Tibial nerve (tissue), 4 donors: ENCODE measurements at regions not wholly inside any gene's neighbourhood (a gene's known extent, or its start where the extent isn't known, plus 50 kb on each side); places are given as distances from the start of the nearest gene placed in this dataset.

ENCODE experiments used
- DNase-seq, 2 donors: peaks; one replicate each; pipeline ENCODE4 v3.0.0-alpha.2; 2019; ENCODE audit warnings: low spot score in 2 of 2
- H3K27ac ChIP-seq, 4 donors: fragments of 200-600 bp; sonication (generic) in 3 of 4; one replicate each; pipeline ENCODE4 v1.5.1; 2017 to 2019; ENCODE audit warnings: mild to moderate bottlenecking in 1 of 4
- H3K27me3 ChIP-seq, 2 donors: fragments of 200-600 bp; sonication (generic) in 1 of 2; one replicate each; pipeline versions ENCODE4 v1.5.1 to v1.6.0; 2017 to 2019
- H3K36me3 ChIP-seq, 3 donors: fragments of 200-600 bp; sonication (generic); one replicate each; pipeline ENCODE4 v1.5.1; 2018 to 2019
- H3K4me1 ChIP-seq, 4 donors: fragments of 200-600 bp; sonication (generic) in 3 of 4; one replicate each; pipeline ENCODE4 v1.5.1; 2017 to 2019
- H3K4me3 ChIP-seq, 4 donors: fragments of 200-600 bp; sonication (generic) in 3 of 4; one replicate each; pipeline ENCODE4 v1.5.1; 2017 to 2019; ENCODE audit warnings: mild to moderate bottlenecking in 1 of 4, moderate library complexity in 1 of 4
- H3K9me3 ChIP-seq, 4 donors: fragments of 200-600 bp; sonication (generic) in 3 of 4; one replicate each; pipeline ENCODE4 v1.5.1; 2017 to 2019
- EP300 ChIP-seq, 2 donors: sonication (generic); formaldehyde crosslinking; IDR thresholded peaks; one replicate each; pipeline ENCODE4 v1.6.1; 2017; ENCODE audit warnings: antibody characterized with exemption in 2 of 2, mild to moderate bottlenecking in 1 of 2
- POLR2A ChIP-seq, 2 donors: fragments of 450-650 bp; IDR thresholded peaks; one replicate each; pipeline ENCODE4 v1.6.1; 2017; ENCODE audit warnings: antibody characterized with exemption in 2 of 2, mild to moderate bottlenecking in 2 of 2, moderate library complexity in 2 of 2
- WGBS, 2 donors: methylation state at CpG; one replicate each; pipeline ENCODE4 v1.1.5; 2018; 5-methylcytosine and 5-hydroxymethylcytosine counted together
- TF ChIP-seq, protein P1 (sequence below), 5 experiments: fragments of 200-600 bp in 3 of 5; fragments of 450-650 bp in 2 of 5; sonication (generic) in 3 of 5; IDR thresholded peaks; one replicate each; pipeline ENCODE4 v1.5.1; 2016 to 2019; ENCODE audit warnings: antibody characterized with exemption in 5 of 5, mild to moderate bottlenecking in 3 of 5, moderate library complexity in 2 of 5

DNA sequence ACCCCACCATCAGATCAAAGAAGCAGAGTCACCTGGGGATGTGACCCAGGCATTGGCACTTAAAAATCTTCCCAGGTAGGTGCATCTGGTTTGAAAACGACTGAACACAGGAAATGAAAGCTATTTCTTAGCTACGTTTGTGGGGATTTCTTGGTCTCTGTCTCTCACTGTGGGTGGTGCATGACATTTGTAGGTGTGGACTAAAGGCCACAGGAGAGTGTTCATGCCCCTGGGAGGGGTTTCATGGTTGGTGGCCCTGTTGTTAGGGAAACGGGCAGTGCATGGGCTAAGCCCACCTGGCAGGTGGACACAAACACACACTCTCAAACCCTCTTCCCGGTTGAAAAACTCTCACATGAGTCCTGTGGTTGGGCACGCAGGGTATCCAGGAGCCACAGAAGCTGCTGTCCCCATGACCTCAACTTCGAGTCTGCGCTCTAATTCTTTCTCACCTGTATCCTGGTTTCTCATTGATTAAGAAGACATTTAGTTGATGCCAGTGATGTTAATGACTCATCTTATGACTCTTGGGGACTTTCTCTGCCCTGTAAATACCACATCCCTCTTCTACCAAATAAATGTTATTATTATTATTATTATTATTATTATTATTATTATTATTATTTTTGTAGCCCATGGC lies 119.4 kb downstream of the MRPS6 start:
- TF ChIP-seq POLR2A (IDR thresholded peaks at IDR 0.05) (no peak), EP300 (IDR thresholded peaks at IDR 0.05) (no peak)
- TF ChIP-seq, protein P1, sequence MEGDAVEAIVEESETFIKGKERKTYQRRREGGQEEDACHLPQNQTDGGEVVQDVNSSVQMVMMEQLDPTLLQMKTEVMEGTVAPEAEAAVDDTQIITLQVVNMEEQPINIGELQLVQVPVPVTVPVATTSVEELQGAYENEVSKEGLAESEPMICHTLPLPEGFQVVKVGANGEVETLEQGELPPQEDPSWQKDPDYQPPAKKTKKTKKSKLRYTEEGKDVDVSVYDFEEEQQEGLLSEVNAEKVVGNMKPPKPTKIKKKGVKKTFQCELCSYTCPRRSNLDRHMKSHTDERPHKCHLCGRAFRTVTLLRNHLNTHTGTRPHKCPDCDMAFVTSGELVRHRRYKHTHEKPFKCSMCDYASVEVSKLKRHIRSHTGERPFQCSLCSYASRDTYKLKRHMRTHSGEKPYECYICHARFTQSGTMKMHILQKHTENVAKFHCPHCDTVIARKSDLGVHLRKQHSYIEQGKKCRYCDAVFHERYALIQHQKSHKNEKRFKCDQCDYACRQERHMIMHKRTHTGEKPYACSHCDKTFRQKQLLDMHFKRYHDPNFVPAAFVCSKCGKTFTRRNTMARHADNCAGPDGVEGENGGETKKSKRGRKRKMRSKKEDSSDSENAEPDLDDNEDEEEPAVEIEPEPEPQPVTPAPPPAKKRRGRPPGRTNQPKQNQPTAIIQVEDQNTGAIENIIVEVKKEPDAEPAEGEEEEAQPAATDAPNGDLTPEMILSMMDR (IDR thresholded peaks at IDR 0.05): no peak
- WGBS, 2 donors: 90 to 93% methylated on average over 7 of the region's 7 CpGs
- DNase-seq: no peak
- Histone ChIP-seq H3K4me1 (peaks cover 0 to 5% (median 0%) of the 10 kb centered on the region in 4 donors), H3K9me3 (no peaks in the 10 kb centered on the region), H3K27ac (no peak overlapping the region), H3K27me3 (no peaks in the 10 kb centered on the region), H3K36me3 (peaks cover 0 to 12% (median 0%) of the 10 kb centered on the region in 3 donors), H3K4me3 (no peak overlapping the region)

DNA sequence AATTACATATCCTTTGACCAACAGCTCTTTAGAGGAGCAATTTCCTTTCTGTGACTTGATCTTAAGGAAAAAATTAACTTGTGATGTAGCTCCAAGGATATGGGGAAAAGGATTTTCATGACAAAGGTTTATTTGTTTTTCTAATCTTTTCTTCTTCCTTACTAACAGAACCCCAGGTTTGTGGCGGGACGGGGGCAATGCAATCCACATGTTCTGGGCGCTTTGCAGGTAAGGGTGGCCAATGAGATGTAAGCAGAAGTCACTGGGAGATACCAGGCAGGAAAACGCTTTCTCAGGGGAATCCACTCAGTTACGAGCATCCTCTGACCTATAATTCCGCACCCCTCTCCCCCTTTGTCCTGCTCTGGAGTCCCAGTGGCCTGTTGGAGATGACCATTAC lies 122.0 kb downstream of the MRPS6 start:
- Histone ChIP-seq H3K36me3 (no peaks in the 10 kb centered on the region), H3K27ac (no peak overlapping the region), H3K9me3 (no peaks in the 10 kb centered on the region), H3K4me3 (no peak overlapping the region), H3K4me1 (no peaks in the 10 kb centered on the region), H3K27me3 (no peaks in the 10 kb centered on the region)
- WGBS, 2 donors: 94 to 95% methylated on average over 6 of the region's 6 CpGs
- TF ChIP-seq, protein P1 (IDR thresholded peaks at IDR 0.05): no peak
- no peak for TF ChIP-seq EP300 (IDR thresholded peaks at IDR 0.05)
- no peak for TF ChIP-seq POLR2A (IDR thresholded peaks at IDR 0.05)
- DNase-seq: no peak

DNA sequence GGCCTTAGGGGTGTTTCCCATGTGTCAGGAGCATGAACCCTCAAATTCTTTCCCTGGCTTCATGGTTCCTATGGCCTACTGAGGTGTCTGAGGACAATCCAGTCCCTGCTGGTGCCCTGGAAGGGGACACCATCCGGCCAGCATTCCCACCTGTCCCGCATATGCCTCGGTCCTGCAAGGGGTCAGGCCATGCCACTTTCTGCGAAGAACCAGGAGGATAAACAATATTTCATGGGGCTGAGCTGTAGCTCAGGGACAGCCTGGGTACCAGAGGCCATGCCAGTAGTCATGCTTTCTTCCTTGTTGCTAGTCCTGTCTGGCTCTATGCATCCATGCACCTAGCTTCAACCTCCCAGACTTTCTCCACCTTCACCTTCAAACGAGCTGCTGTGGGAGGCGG lies 123.6 kb downstream of the MRPS6 start:
- Histone ChIP-seq H3K9me3 (no peaks in the 10 kb centered on the region), H3K4me3 (no peak overlapping the region), H3K27me3 (no peaks in the 10 kb centered on the region), H3K4me1 (peaks cover 0 to 7% (median 6%) of the 10 kb centered on the region in 4 donors), H3K36me3 (no peaks in the 10 kb centered on the region), H3K27ac (no peak overlapping the region)
- no peak for DNase-seq
- 90 to 95% methylated on average over 6 of the region's 6 CpGs for WGBS, 2 donors
- TF ChIP-seq, protein P1 (IDR thresholded peaks at IDR 0.05): no peak
- no peak for TF ChIP-seq EP300 (IDR thresholded peaks at IDR 0.05)
- TF ChIP-seq POLR2A (IDR thresholded peaks at IDR 0.05): no peak

DNA sequence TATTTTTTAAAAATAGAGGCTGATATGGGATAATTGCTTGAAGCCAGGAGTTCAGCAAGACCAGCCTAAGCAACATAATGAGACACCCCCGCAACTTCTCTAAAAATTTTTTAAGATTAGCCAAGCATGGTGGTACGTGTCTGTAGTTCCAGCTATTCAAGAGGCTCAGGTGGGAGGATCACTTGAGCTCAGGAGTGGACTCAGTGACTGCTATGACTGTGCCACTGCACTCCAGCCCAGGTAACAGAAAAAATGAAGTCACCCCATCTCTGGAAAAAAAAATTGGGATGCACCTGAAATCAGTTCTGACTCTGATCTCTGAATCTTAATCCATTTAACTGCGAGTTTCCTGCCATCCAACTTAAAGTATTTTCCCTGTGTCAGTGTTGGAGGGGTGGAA lies 124.2 kb downstream of the MRPS6 start:
- 90 to 91% methylated on average over 3 of the region's 3 CpGs for WGBS, 2 donors
- no peak overlapping the region for H3K27ac ChIP-seq
- H3K27me3 ChIP-seq: no peaks in the 10 kb centered on the region
- no peak for DNase-seq
- TF ChIP-seq, protein P1 (IDR thresholded peaks at IDR 0.05): no peak
- TF ChIP-seq EP300 (IDR thresholded peaks at IDR 0.05): no peak
- peaks cover 0 to 13% (median 6%) of the 10 kb centered on the region in 4 donors for H3K4me1 ChIP-seq
- H3K36me3 ChIP-seq: no peaks in the 10 kb centered on the region
- no peaks in the 10 kb centered on the region for H3K9me3 ChIP-seq
- H3K4me3 ChIP-seq: no peak overlapping the region

DNA sequence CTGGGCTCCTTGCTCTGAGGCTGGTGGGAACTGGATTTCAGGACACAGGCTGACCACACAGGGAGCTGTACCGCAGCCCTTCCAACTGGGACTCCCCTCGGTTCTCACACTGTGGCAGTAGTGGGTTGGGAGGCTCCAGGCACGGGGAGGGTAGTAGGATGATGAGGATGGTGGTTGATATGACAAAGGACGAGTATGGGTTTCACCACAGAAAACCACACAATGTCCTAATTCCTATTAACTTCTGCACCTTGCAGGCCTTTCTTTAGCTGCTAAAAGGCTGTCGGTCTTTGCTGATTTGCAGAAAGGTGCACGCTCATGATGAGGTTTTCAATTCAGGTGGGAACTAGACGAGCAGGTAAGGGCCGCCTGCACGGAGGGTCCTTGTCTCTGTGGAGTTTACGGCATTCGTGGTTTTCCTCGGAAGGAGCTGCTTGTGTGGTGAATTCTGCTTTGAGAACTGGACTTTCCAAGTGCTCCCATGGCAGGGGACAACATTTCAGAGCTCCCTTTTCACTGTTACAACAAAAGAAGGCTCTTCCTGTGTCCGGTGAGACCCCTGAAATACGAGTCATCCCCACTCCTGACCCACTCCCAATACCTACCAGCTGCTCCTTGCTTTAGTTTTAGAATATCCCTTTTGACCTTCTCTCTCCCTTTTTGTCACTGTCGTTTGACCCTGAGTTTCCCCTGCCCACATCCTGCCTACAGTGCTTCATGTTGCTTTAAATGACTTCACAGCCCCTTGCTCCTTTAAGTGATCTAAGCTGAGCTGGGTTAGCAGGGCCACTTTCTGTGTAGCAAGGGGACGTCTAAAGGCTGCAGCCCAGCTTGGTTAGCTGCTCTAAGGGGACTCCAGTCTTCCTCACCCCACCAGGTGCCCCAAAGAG lies 125.1 kb downstream of the MRPS6 start:
- H3K27ac ChIP-seq: peak overlapping the region in 2 of 4 donors; percentile 11 to 26
- H3K27me3 ChIP-seq: no peaks in the 10 kb centered on the region
- WGBS, 2 donors: 74 to 81% methylated on average over 16 of the region's 16 CpGs
- H3K36me3 ChIP-seq: no peaks in the 10 kb centered on the region
- no peak for DNase-seq
- TF ChIP-seq POLR2A (IDR thresholded peaks at IDR 0.05) (no peak), EP300 (IDR thresholded peaks at IDR 0.05) (no peak)
- TF ChIP-seq, protein P1 (IDR thresholded peaks at IDR 0.05): no peak
- H3K4me3 ChIP-seq: no peak overlapping the region
- H3K4me1 ChIP-seq: peaks cover 0 to 22% (median 6%) of the 10 kb centered on the region in 4 donors
- H3K9me3 ChIP-seq: no peaks in the 10 kb centered on the region
